SK-N-SH (cell line): ENCODE measurements at regions not wholly inside any gene's neighbourhood (a gene's known extent, or its start where the extent isn't known, plus 50 kb on each side); places are given as distances from the start of the nearest gene placed in this dataset.

Experiments
- CHD2 ChIP-seq: fragments of 150-350 bp; IDR thresholded peaks from 2 replicates; pipeline ENCODE4 v1.6.1; 2018; ENCODE audit warnings: low read length; ENCODE audit not compliant: partially characterized antibody
- CTCF ChIP-seq: fragments of 200-600 bp; sonication (generic); IDR thresholded peaks from 2 replicates; pipeline ENCODE4 v1.6.1; 2017; ENCODE audit warnings: antibody characterized with exemption, mild to moderate bottlenecking, moderate library complexity
- EP300 ChIP-seq, 2 experiments: IDR thresholded peaks; 2 replicates each; pipeline versions ENCODE4 v1.4.0 to v1.6.1; 2012; ENCODE audit warnings: borderline replicate concordance in 1 of 2, low read depth in 1 of 2, low read length in 1 of 2
- MXI1 ChIP-seq: IDR thresholded peaks from 2 replicates; pipeline ENCODE4 v1.6.1; 2012; ENCODE audit warnings: mild to moderate bottlenecking, low read depth, low read length, improper control_type of control experiment
- NRF1 ChIP-seq: IDR thresholded peaks from 2 replicates; pipeline ENCODE4 v1.6.1; 2012; ENCODE audit warnings: low read depth, mild to moderate bottlenecking, low read length
- POLR2AphosphoS5 ChIP-seq: IDR thresholded peaks from 2 replicates; pipeline ENCODE4 v1.6.1; 2012; ENCODE audit warnings: low read depth, low read length
- RAD21 ChIP-seq: IDR thresholded peaks from 2 replicates; pipeline ENCODE4 v1.6.1; 2012; ENCODE audit warnings: mild to moderate bottlenecking, low read length
- RCOR1 ChIP-seq: fragments of 150-350 bp; IDR thresholded peaks from 2 replicates; pipeline ENCODE4 v1.6.1; 2017; ENCODE audit warnings: antibody characterized with exemption, low read length
- REST ChIP-seq: IDR thresholded peaks from 2 replicates; pipeline ENCODE4 v1.6.1; 2012; ENCODE audit warnings: mild to moderate bottlenecking, low read depth, low read length, moderate library complexity
- SIN3A ChIP-seq: IDR thresholded peaks from 2 replicates; pipeline ENCODE4 v1.6.1; 2012; ENCODE audit warnings: low read depth, mild to moderate bottlenecking, low read length, moderate library complexity, borderline replicate concordance
- SMC3 ChIP-seq: IDR thresholded peaks from 2 replicates; pipeline ENCODE4 v1.6.1; 2012; ENCODE audit warnings: low read depth, low read length, improper control_type of control experiment
- TCF12 ChIP-seq: IDR thresholded peaks from 2 replicates; pipeline ENCODE4 v1.4.0; 2012
- USF1 ChIP-seq: IDR thresholded peaks from 2 replicates; pipeline ENCODE4 v1.4.0; 2012; ENCODE audit warnings: low read depth, borderline replicate concordance
- YY1 ChIP-seq: IDR thresholded peaks from 2 replicates; pipeline ENCODE4 v1.4.0; 2012; ENCODE audit warnings: low read depth, mild to moderate bottlenecking

DNA sequence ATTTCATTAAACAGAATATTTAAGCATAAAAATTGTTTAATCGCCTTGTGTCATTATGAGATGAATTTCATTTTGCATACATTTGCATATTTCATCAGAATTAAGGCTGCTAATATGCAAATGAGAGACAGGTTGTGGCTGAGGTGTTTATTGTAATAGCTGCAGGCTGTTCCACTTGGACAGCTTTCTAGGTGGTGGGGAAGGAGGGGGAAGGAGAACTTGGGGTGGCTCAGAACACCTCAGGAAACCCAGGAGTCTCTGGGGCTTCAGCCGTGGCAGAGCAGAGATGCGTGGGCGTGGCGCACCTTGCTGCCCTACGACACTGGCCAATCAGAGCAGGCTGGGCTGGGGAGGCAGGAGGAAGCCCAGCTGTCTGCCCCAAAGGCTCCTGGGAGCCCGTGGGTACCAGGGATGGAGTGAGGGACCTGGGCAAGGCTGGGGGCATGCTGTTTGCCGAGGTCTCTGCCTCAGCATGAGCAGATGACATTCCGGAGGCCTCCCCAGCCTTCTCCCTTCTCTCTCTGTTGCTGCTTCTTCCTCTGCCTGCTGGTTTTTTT, 542.9 kb downstream of the MN1 start:
- TF ChIP-seq RCOR1: no peak
- no peak for TF ChIP-seq CHD2
- TF ChIP-seq NRF1: no peak
- TF ChIP-seq EP300 (IDR thresholded peaks at IDR 0.05; ENCODE audit: borderline replicate concordance in 1 of 2, low read depth in 1 of 2, low read length in 1 of 2): no peak
- no peak for TF ChIP-seq RAD21
- no peak for TF ChIP-seq CTCF
- no peak for TF ChIP-seq POLR2AphosphoS5
- no peak for TF ChIP-seq SIN3A
- no peak for TF ChIP-seq USF1
- TF ChIP-seq REST: no peak
- no peak for TF ChIP-seq SMC3
- TF ChIP-seq YY1: no peak
- no peak for TF ChIP-seq TCF12
- no peak for TF ChIP-seq MXI1
